Skeletal muscle tissue (tissue), 3 donors: ENCODE measurements at regions not wholly inside any gene's neighbourhood (a gene's known extent, or its start where the extent isn't known, plus 50 kb on each side); places are given as distances from the start of the nearest gene placed in this dataset.

Source experiments
- H3K27ac ChIP-seq: one replicate; pipeline ENCODE4 v1.7.0; 2013; ENCODE audit warnings: mild to moderate bottlenecking, low read depth, low read length, inconsistent platforms
- H3K27me3 ChIP-seq, 3 donors: one replicate each; pipeline ENCODE4 v1.7.0; 2013; ENCODE audit warnings: low read length in 3 of 3; ENCODE audit not compliant: control insufficient read depth in 3 of 3, insufficient read depth in 3 of 3
- H3K36me3 ChIP-seq, 3 donors: one replicate each; pipeline ENCODE4 v1.7.0; 2013; ENCODE audit warnings: low read length in 3 of 3; ENCODE audit not compliant: control insufficient read depth in 3 of 3, insufficient read depth in 3 of 3
- H3K4me1 ChIP-seq, 3 donors: one replicate each; pipeline ENCODE4 v1.7.0; 2013; ENCODE audit warnings: low read length in 3 of 3, mild to moderate bottlenecking in 3 of 3; ENCODE audit not compliant: control insufficient read depth in 3 of 3, insufficient read depth in 3 of 3
- H3K4me3 ChIP-seq, 3 donors: one replicate each; pipeline ENCODE4 v1.7.0; 2013; ENCODE audit warnings: low read length in 3 of 3
- H3K9ac ChIP-seq, 3 donors: one replicate each; pipeline ENCODE4 v1.7.0; 2013; ENCODE audit warnings: low read length in 3 of 3, mild to moderate bottlenecking in 3 of 3, moderate library complexity in 2 of 3, low read depth in 1 of 3
- H3K9me3 ChIP-seq, 3 donors: one replicate each; pipeline ENCODE4 v1.7.0; 2013; ENCODE audit warnings: low read length in 3 of 3; ENCODE audit not compliant: control insufficient read depth in 3 of 3
- donor health status: Osteomylitis.

- Histone ChIP-seq H3K36me3 (no peaks in the 10 kb centered on the region), H3K4me3 (no peak overlapping the region), H3K27ac (no peak overlapping the region), H3K9ac (no peak overlapping the region), H3K9me3 (peaks cover 0 to 2% (median 0%) of the 10 kb centered on the region in 3 donors), H3K27me3 (no peaks in the 10 kb centered on the region), H3K4me1 (no peaks in the 10 kb centered on the region)
Observed at GRCh38 chr5:158288272-158288657, 429.3 kb upstream of the CLINT1 start.

GRCh38 chr5:158287643-158288271, 428.8 kb upstream of the CLINT1 start:
- no peak overlapping the region for H3K27ac ChIP-seq
- H3K27me3 ChIP-seq: no peaks in the 10 kb centered on the region
- H3K4me3 ChIP-seq: no peak overlapping the region
- no peak overlapping the region for H3K9ac ChIP-seq
- no peaks in the 10 kb centered on the region for H3K36me3 ChIP-seq
- no peaks in the 10 kb centered on the region for H3K4me1 ChIP-seq
- H3K9me3 ChIP-seq: no peaks in the 10 kb centered on the region

- no peaks in the 10 kb centered on the region for H3K27me3 ChIP-seq
- no peak overlapping the region for H3K4me3 ChIP-seq
- no peaks in the 10 kb centered on the region for H3K36me3 ChIP-seq
- no peaks in the 10 kb centered on the region for H3K9me3 ChIP-seq
- H3K4me1 ChIP-seq: no peaks in the 10 kb centered on the region
- H3K27ac ChIP-seq: no peak overlapping the region
- no peak overlapping the region for H3K9ac ChIP-seq
Observed at GRCh38 chr5:158286827-158287226, 427.9 kb upstream of the CLINT1 start.

- Histone ChIP-seq H3K27me3 (no peaks in the 10 kb centered on the region), H3K9ac (no peak overlapping the region), H3K27ac (no peak overlapping the region), H3K4me1 (no peaks in the 10 kb centered on the region), H3K4me3 (no peak overlapping the region), H3K9me3 (no peaks in the 10 kb centered on the region), H3K36me3 (no peaks in the 10 kb centered on the region)
Observed at GRCh38 chr5:158285698-158286097, 426.8 kb upstream of the CLINT1 start.

- Histone ChIP-seq H3K9ac (no peak overlapping the region), H3K4me1 (no peaks in the 10 kb centered on the region), H3K4me3 (no peak overlapping the region), H3K36me3 (no peaks in the 10 kb centered on the region), H3K9me3 (no peaks in the 10 kb centered on the region), H3K27ac (no peak overlapping the region), H3K27me3 (no peaks in the 10 kb centered on the region)
Observed at GRCh38 chr5:158284242-158284641, 425.3 kb upstream of the CLINT1 start.

GRCh38 chr5:158283397-158283796, 424.5 kb upstream of the CLINT1 start:
- Histone ChIP-seq H3K4me3 (no peak overlapping the region), H3K27ac (no peak overlapping the region), H3K4me1 (no peaks in the 10 kb centered on the region), H3K36me3 (no peaks in the 10 kb centered on the region), H3K9me3 (no peaks in the 10 kb centered on the region), H3K27me3 (no peaks in the 10 kb centered on the region), H3K9ac (no peak overlapping the region)

GRCh38 chr5:158278216-158278925, 419.4 kb upstream of the CLINT1 start:
- H3K27ac ChIP-seq: no peak overlapping the region
- no peak overlapping the region for H3K9ac ChIP-seq
- no peak overlapping the region for H3K4me3 ChIP-seq
- H3K9me3 ChIP-seq: no peaks in the 10 kb centered on the region
- H3K36me3 ChIP-seq: no peaks in the 10 kb centered on the region
- H3K4me1 ChIP-seq: no peaks in the 10 kb centered on the region
- H3K27me3 ChIP-seq: peaks cover 0 to 7% (median 0%) of the 10 kb centered on the region in 3 donors

GRCh38 chr5:158277276-158277675, 418.3 kb upstream of the CLINT1 start:
- no peak overlapping the region for H3K4me3 ChIP-seq
- H3K9ac ChIP-seq: no peak overlapping the region
- peaks cover 0 to 7% (median 0%) of the 10 kb centered on the region in 3 donors for H3K27me3 ChIP-seq
- H3K27ac ChIP-seq: no peak overlapping the region
- no peaks in the 10 kb centered on the region for H3K4me1 ChIP-seq
- H3K9me3 ChIP-seq: no peaks in the 10 kb centered on the region
- H3K36me3 ChIP-seq: no peaks in the 10 kb centered on the region

- Histone ChIP-seq H3K4me3 (no peak overlapping the region), H3K9ac (no peak overlapping the region), H3K36me3 (no peaks in the 10 kb centered on the region), H3K27me3 (peaks cover 0 to 7% (median 0%) of the 10 kb centered on the region in 3 donors), H3K4me1 (no peaks in the 10 kb centered on the region), H3K9me3 (no peaks in the 10 kb centered on the region), H3K27ac (no peak overlapping the region)
Observed at GRCh38 chr5:158276692-158277091, 417.7 kb upstream of the CLINT1 start.

- Histone ChIP-seq H3K9me3 (no peaks in the 10 kb centered on the region), H3K9ac (no peak overlapping the region), H3K27ac (no peak overlapping the region), H3K4me3 (no peak overlapping the region), H3K36me3 (no peaks in the 10 kb centered on the region), H3K27me3 (peaks cover 0 to 7% (median 0%) of the 10 kb centered on the region in 3 donors), H3K4me1 (no peaks in the 10 kb centered on the region)
Observed at GRCh38 chr5:158275511-158275910, 416.6 kb upstream of the CLINT1 start.
